ENCODE measurements at regions not wholly inside any gene's neighbourhood (a gene's known extent, or its start where the extent isn't known, plus 50 kb on each side); places are given as distances from the start of the nearest gene placed in this dataset.

GRCh38 chr6:102520966-102521365, 1127.5 kb downstream of the GRIK2 start (continued):
- TF ChIP-seq FOXP4 (CRISPR knock-in tag; IDR thresholded peaks at IDR 0.05), result no peak
- TF ChIP-seq TCF7 (CRISPR knock-in tag; IDR thresholded peaks at IDR 0.05; ENCODE audit: low read depth), result no peak
- TF ChIP-seq IRF1 (CRISPR knock-in tag; IDR thresholded peaks at IDR 0.05), result no peak

- POLR2A ChIA-PET, result no interaction called here
- H3K36me3 Mint-ChIP-seq, result no peaks in the 10 kb centered on the region
- DNase-seq (ENCODE audit: low spot score) (no peak), ATAC-seq (no peak)
- H3K9me3 Mint-ChIP-seq, result no peaks in the 10 kb centered on the region
- H3K27ac Mint-ChIP-seq, result no peak overlapping the region
- no peaks in the 10 kb centered on the region for H3K4me1 Mint-ChIP-seq
- no peaks in the 10 kb centered on the region for H3K27me3 Mint-ChIP-seq (ENCODE audit: low read depth)
- TF ChIP-seq ZNF232 (CRISPR knock-in tag; IDR thresholded peaks at IDR 0.05) (no peak), ZNF317 (CRISPR knock-in tag; IDR thresholded peaks at IDR 0.05; ENCODE audit: borderline replicate concordance, low read depth) (no peak), OVOL2 (CRISPR knock-in tag; IDR thresholded peaks at IDR 0.05; ENCODE audit: borderline replicate concordance) (no peak), AR (CRISPR knock-in tag; IDR thresholded peaks at IDR 0.05) (no peak), ZNF138 (CRISPR knock-in tag; conservative IDR thresholded peaks at IDR 0.05) (no peak), TCF7 (CRISPR knock-in tag; IDR thresholded peaks at IDR 0.05; ENCODE audit: low read depth) (no peak), IRF2 (CRISPR knock-in tag; IDR thresholded peaks at IDR 0.05; ENCODE audit: borderline replicate concordance, low read depth) (no peak), ZNF416 (CRISPR knock-in tag; IDR thresholded peaks at IDR 0.05) (no peak), ATF1 (CRISPR knock-in tag; IDR thresholded peaks at IDR 0.05) (no peak), ZNF263 (CRISPR knock-in tag; IDR thresholded peaks at IDR 0.05; ENCODE audit: low read depth) (no peak), EMX1 (CRISPR knock-in tag; IDR thresholded peaks at IDR 0.05) (no peak), PRRX2 (CRISPR knock-in tag; IDR thresholded peaks at IDR 0.05) (no peak), TEAD4 (CRISPR knock-in tag; IDR thresholded peaks at IDR 0.05) (no peak), RORB (CRISPR knock-in tag; IDR thresholded peaks at IDR 0.05) (no peak), STAT6 (CRISPR knock-in tag; conservative IDR thresholded peaks at IDR 0.05; ENCODE audit: low read depth) (no peak)
- H3K4me3 Mint-ChIP-seq, result no peak overlapping the region
- CTCF ChIA-PET, result no interaction called here
Measured at GRCh38 chr6:102517506-102517905, 1124.0 kb downstream of the GRIK2 start.

GRCh38 chr6:102501615-102502014, 1108.1 kb downstream of the GRIK2 start:
- ATAC-seq (no peak), DNase-seq (ENCODE audit: low spot score) (no peak)
- CTCF ChIA-PET, result no interaction called here
- Mint-ChIP-seq H3K27ac (no peak overlapping the region), H3K9me3 (peaks cover 57% of the 10 kb centered on the region), H3K36me3 (peaks cover 18% of the 10 kb centered on the region), H3K4me1 (no peaks in the 10 kb centered on the region), H3K4me3 (no peak overlapping the region), H3K27me3 (ENCODE audit: low read depth) (no peaks in the 10 kb centered on the region)
- POLR2A ChIA-PET, result no interaction called here
- TF ChIP-seq TEAD4 (CRISPR knock-in tag; IDR thresholded peaks at IDR 0.05), result no peak
- TF ChIP-seq ZBTB43 (CRISPR knock-in tag; IDR thresholded peaks at IDR 0.05), result no peak
- TF ChIP-seq ATF3 (CRISPR knock-in tag; conservative IDR thresholded peaks at IDR 0.05), result no peak
- TF ChIP-seq CREB1 (CRISPR knock-in tag; IDR thresholded peaks at IDR 0.05), result no peak
- no peak for TF ChIP-seq SOX15 (CRISPR knock-in tag; IDR thresholded peaks at IDR 0.05)
- TF ChIP-seq MAX (CRISPR knock-in tag; IDR thresholded peaks at IDR 0.05), result no peak
- TF ChIP-seq ZNF138 (CRISPR knock-in tag; conservative IDR thresholded peaks at IDR 0.05), result no peak
- no peak for TF ChIP-seq ZNF219 (CRISPR knock-in tag; IDR thresholded peaks at IDR 0.05; ENCODE audit: borderline replicate concordance)
- no peak for TF ChIP-seq ERG (CRISPR knock-in tag; IDR thresholded peaks at IDR 0.05)

All from WTC11 (cell line).